ENCODE measurements at regions not wholly inside any gene's neighbourhood (a gene's known extent, or its start where the extent isn't known, plus 50 kb on each side); places are given as distances from the start of the nearest gene placed in this dataset.

DNA sequence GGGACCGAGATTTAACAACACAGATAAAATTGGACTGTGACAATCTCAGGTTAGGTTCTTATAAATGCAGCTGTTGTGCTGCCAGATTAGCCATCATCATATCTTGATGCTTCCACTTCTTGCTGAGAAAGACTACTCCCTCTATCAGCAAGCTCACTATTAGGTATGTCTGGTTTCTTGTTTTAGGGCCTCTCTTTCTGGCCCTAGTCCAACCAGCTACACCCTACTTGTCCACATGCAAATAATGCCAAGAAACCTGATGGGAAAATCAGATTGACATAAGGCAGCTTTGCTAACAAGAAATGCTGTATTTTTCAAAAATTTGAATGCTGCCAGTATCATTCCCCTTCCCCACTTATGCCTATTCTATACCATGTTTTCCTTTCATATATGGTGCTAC is 296.0 kb downstream of the RMST start:
- TF ChIP-seq, protein P1, sequence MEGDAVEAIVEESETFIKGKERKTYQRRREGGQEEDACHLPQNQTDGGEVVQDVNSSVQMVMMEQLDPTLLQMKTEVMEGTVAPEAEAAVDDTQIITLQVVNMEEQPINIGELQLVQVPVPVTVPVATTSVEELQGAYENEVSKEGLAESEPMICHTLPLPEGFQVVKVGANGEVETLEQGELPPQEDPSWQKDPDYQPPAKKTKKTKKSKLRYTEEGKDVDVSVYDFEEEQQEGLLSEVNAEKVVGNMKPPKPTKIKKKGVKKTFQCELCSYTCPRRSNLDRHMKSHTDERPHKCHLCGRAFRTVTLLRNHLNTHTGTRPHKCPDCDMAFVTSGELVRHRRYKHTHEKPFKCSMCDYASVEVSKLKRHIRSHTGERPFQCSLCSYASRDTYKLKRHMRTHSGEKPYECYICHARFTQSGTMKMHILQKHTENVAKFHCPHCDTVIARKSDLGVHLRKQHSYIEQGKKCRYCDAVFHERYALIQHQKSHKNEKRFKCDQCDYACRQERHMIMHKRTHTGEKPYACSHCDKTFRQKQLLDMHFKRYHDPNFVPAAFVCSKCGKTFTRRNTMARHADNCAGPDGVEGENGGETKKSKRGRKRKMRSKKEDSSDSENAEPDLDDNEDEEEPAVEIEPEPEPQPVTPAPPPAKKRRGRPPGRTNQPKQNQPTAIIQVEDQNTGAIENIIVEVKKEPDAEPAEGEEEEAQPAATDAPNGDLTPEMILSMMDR (IDR thresholded peaks at IDR 0.05; ENCODE audit: insufficient read depth, low read length, poor library complexity, severe bottlenecking), result no peak
- no peak for TF ChIP-seq EZH2phosphoT487 (conservative IDR thresholded peaks at IDR 0.05; ENCODE audit: low read length)
